ENCODE measurements at regions not wholly inside any gene's neighbourhood (a gene's known extent, or its start where the extent isn't known, plus 50 kb on each side); places are given as distances from the start of the nearest gene placed in this dataset.

- ChIA-PET CTCF (ENCODE audit: low intra/inter-chr PET ratio) (no interaction called here), POLR2A (interaction anchor here (0.6 to 0.9 kb wide), 2 partner anchors 125 to 170 kb away, joined by 3 to 5 read pairs; no protein-coding TSS in a partner anchor)
- in situ Hi-C loops (cut with MboI): no loop called here
- no peaks in the 10 kb centered on the region for H3K9me1 ChIP-seq (ENCODE audit: control insufficient read depth, insufficient read depth, low read length)
- FAIRE-seq (no peak), ATAC-seq (no peak), DNase-seq (ENCODE audit: extremely low read depth in 1 of 4, low spot score in 3 of 4) (no peak)
- no peak overlapping the region for H3K4me3 ChIP-seq
- no peak overlapping the region for H3K27ac ChIP-seq (ENCODE audit: extremely low read depth, low read depth, low read length)
- no peaks in the 10 kb centered on the region for H3K4me1 ChIP-seq (replicated peaks in 1 of 2; ENCODE audit: control insufficient read depth in 2 of 2, insufficient read depth in 2 of 2, low read length in 2 of 2)
- BruUV-seq (replicated peaks): no TSS peak
- WGBS (ENCODE audit: insufficient coverage, low coverage, missing lambda C conversion rate): 71% methylated on average over 1 of the region's 1 CpG
- H3K9me3 ChIP-seq (replicated peaks; ENCODE audit: control insufficient read depth, insufficient read depth, low read depth, low read length): peaks cover 7% of the 10 kb centered on the region; the same call in 1 of the 2 replicates
- no peak overlapping the region for H3K4me2 ChIP-seq (ENCODE audit: insufficient read depth, low read length)
- H3K27me3 ChIP-seq (ENCODE audit: control insufficient read depth in 2 of 2, insufficient read depth in 2 of 2, low read length in 2 of 2): no peaks in the 10 kb centered on the region
- intact Hi-C loops (cut with micrococcal nuclease): no loop called here
- H4K20me1 ChIP-seq (replicated peaks; ENCODE audit: control insufficient read depth, insufficient read depth, low read length): no peaks in the 10 kb centered on the region
- H3K9ac ChIP-seq (ENCODE audit: insufficient read depth in 1 of 2, low read depth in 2 of 2, low read length in 2 of 2): no peak overlapping the region
- peaks cover 94% of the 10 kb centered on the region for H3K79me2 ChIP-seq (ENCODE audit: control insufficient read depth, insufficient read depth, low read length)
- H2AFZ ChIP-seq (ENCODE audit: low read depth, low read length): no peak overlapping the region
- H3K36me3 ChIP-seq (ENCODE audit: control insufficient read depth, insufficient read depth, low read length): peaks cover 16% of the 10 kb centered on the region; the same call in 1 of the 3 replicates
- TF ChIP-seq FOXJ2 (tag; IDR thresholded peaks at IDR 0.05) (no peak), HBP1 (CRISPR knock-in tag; IDR thresholded peaks at IDR 0.05) (no peak), CTCF (IDR thresholded peaks at IDR 0.05 in 2 of 3, conservative IDR thresholded peaks at IDR 0.05 in 1 of 3; ENCODE audit: insufficient read depth in 2 of 3, low read depth in 1 of 3, low read length in 3 of 3) (no peak), ATF2 (CRISPR knock-in tag; IDR thresholded peaks at IDR 0.05) (no peak), ZNF398 (CRISPR knock-in tag; IDR thresholded peaks at IDR 0.05) (no peak), AFF1 (IDR thresholded peaks at IDR 0.05; ENCODE audit: low read depth in 1 of 2, partially characterized antibody in 2 of 2) (peak in 1 of 2 experiments; percentile 98), ZNF253 (CRISPR knock-in tag; conservative IDR thresholded peaks at IDR 0.05) (no peak), FOXM1 (IDR thresholded peaks at IDR 0.05; ENCODE audit: low read depth) (peak; percentile 91), FOXM1 (CRISPR knock-in tag; IDR thresholded peaks at IDR 0.05; ENCODE audit: low read depth) (no peak), DLX4 (CRISPR knock-in tag; IDR thresholded peaks at IDR 0.05) (no peak), C11orf30 (IDR thresholded peaks at IDR 0.05; ENCODE audit: low read depth) (peak; percentile 35; the same call in 1 of the 2 replicates)
Measured at GRCh38 chr6:68046756-68047155, 588.3 kb upstream of the ADGRB3 start.

All from K562 (cell line).